Breast epithelium (tissue), 3 donors: ENCODE measurements at regions not wholly inside any gene's neighbourhood (a gene's known extent, or its start where the extent isn't known, plus 50 kb on each side); places are given as distances from the start of the nearest gene placed in this dataset.

Experiments used
- POLR2A ChIP-seq: fragments of 450-650 bp; IDR thresholded peaks from one replicate; pipeline ENCODE4 v1.6.1; 2016; ENCODE audit warnings: antibody characterized with exemption, mild to moderate bottlenecking, moderate library complexity
- POLR2AphosphoS5 ChIP-seq, 3 donors: sonication (generic); formaldehyde crosslinking; IDR thresholded peaks; one replicate each; pipeline ENCODE4 v1.6.1; 2017; ENCODE audit warnings: antibody characterized with exemption in 3 of 3
- TF ChIP-seq, protein P1 (sequence below), 3 donors: fragments of 450-650 bp; IDR thresholded peaks; one replicate each; pipeline ENCODE4 v1.5.1; 2016 to 2017; ENCODE audit warnings: antibody characterized with exemption in 3 of 3, mild to moderate bottlenecking in 3 of 3, moderate library complexity in 3 of 3

DNA sequence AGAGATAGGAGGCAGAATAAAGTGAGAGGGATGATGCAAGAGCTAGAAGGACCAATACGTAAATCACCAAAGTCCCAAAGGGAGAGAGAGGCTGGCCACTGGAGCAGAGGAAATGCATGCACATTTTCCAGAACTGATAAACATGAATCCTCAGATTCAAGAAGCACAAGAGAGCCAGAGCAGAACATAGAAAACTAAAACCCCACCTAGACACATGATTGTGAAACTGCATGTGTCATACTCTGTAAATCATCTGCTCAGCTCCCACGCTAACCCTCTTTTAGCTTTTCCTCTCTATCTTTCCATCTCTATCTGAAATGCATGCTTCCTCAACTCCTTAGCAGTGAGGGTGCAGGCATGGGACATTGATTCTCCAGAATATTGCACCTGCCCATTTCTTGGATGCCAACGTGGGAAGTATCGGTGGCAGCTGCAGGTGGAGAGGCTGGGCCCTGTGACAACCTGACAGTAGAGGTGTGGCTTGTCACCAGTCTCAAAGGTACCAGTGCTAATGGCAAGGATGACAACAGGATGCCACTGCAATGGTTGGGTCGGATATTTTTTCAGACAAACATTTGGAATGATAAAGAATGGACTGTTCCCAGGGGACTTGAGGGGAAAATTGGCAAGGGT, 89.3 kb upstream of the OTOS start:
- TF ChIP-seq, protein P1, sequence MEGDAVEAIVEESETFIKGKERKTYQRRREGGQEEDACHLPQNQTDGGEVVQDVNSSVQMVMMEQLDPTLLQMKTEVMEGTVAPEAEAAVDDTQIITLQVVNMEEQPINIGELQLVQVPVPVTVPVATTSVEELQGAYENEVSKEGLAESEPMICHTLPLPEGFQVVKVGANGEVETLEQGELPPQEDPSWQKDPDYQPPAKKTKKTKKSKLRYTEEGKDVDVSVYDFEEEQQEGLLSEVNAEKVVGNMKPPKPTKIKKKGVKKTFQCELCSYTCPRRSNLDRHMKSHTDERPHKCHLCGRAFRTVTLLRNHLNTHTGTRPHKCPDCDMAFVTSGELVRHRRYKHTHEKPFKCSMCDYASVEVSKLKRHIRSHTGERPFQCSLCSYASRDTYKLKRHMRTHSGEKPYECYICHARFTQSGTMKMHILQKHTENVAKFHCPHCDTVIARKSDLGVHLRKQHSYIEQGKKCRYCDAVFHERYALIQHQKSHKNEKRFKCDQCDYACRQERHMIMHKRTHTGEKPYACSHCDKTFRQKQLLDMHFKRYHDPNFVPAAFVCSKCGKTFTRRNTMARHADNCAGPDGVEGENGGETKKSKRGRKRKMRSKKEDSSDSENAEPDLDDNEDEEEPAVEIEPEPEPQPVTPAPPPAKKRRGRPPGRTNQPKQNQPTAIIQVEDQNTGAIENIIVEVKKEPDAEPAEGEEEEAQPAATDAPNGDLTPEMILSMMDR (IDR thresholded peaks at IDR 0.05) = no peak
- TF ChIP-seq POLR2AphosphoS5 (IDR thresholded peaks at IDR 0.05) (no peak), POLR2A (no peak)
